GM19023 (cell line): ENCODE measurements at regions not wholly inside any gene's neighbourhood (a gene's known extent, or its start where the extent isn't known, plus 50 kb on each side); places are given as distances from the start of the nearest gene placed in this dataset.
"Not testable (repeated sequence)": the region's sequence is repeated elsewhere in the genome, so short reads cannot be mapped to it uniquely, and the experiment has no call there.

Experiments
- ATAC-seq: cut with Tn5 transposase; IDR thresholded peaks from one replicate; pipeline ENCODE4 v1.9.1; 2021; ENCODE audit warnings: mild to moderate bottlenecking, moderate library complexity; ENCODE audit not compliant: unreplicated experiment

DNA sequence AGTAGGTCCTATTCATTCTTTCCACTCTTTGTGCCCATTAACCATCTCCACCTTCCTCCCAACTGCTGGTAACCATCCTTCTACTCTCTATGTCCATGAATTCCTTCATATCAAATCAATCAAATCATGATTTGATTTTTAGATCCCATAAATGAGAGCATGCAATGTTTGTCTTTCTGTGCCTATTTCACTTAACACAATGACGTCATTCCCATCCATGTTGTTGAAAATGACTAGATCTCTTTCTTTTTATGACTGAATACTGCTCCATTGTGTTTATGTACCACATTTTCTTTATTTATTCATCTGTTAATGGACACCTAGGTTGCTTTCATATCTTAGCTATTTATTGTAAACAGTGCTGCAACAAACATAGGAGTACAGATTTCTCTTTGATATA lies 827.3 kb upstream of the NRXN1 start:
- no peak for ATAC-seq

DNA sequence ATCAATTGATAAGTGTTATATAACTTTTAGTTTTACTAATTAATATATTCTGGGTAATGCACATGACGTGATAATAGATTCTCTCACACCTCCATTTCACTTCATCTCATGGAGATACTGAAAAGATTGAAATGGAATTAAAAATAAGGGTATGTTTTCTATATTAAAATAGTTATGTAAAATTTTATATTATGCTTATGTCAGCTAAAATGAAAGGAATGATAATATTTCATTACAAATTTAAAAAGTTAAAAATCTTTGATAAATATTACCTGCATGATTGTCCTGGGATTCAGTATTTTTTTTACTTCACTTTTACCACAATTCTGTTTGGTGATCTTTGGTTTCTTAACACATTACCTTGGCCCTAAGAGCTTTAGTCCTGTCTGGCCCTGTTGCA lies 823.8 kb upstream of the NRXN1 start:
- ATAC-seq: no peak

GRCh38 chr2:51846796-51847195 lies 814.9 kb upstream of the NRXN1 start:
- no peak for ATAC-seq

DNA sequence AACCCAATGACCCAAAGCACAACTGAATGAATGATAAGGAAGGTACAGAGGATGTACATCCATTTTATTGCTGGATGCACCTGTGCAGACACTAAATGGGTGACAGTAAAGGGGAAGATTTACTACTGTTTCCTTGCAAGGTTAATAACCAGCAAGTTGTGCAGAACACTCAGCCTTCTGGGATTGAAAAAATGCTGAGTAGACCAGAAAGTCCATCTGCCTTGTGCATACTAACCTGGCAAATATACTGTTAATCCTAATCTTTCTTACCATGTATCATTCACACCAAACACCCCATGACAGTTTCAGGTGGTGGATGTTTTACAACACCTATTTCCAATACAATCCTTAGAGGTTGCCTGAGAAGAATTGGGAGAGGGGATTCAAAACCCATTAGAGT lies 814.1 kb upstream of the NRXN1 start:
- ATAC-seq: no peak

- ATAC-seq: no peak
Observed at GRCh38 chr2:51844596-51844995, 812.7 kb upstream of the NRXN1 start.

DNA sequence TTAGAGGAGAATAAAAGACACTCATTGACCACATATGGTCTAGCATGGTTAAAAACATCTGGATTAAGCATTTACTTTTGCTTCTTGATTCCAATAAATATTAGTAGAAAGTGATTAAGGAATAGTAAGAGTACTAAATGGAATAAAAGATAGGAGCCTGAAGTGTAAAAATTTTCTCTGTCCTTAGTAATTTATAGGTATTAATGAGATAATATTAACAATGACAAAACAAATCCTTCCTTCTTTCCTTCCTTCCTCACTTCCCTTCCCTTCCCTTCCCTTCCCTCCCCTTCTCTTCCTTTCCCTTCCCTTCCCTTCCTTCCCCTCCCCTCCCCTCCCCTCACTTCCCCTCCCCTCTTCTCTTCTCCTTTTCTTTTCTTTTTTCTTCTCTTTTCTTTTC lies 797.5 kb upstream of the NRXN1 start:
- no peak for ATAC-seq

GRCh38 chr2:51825823-51826222 lies 793.9 kb upstream of the NRXN1 start:
- ATAC-seq: no peak

GRCh38 chr2:51813247-51813646 lies 781.3 kb upstream of the NRXN1 start:
- no peak for ATAC-seq

DNA sequence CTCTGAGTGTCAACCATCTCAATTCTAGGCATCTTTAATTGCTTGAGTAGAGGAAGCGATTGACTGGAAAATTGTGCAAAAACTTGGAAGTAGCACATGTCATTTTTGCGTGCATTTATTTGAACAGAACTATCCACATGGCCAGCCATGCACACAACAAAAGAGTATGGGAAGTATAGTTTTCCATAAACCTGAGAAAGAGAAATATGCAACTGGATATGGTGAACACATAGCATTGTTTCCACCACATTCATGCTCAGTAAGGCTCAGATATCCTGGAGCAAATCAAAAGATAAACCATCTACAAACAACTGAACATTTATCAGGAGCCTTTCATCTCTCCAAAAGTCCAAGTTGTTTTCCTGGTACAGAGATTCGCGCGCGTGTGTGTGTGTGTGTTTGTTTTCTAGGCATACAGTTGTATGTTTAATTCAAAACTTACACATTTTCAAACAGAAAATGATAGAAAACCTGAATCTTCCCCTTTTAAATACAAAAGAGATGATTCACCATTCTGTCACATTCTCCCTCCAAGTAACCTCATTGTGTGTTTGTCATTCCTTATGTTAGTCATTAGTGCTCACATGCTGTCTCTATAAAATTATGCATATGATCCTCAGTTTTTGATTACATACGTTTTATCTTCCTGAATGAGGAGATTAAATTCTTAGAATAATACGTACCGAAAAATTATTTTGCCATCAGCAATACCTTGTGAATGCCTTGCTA lies 780.4 kb upstream of the NRXN1 start:
- no peak for ATAC-seq

GRCh38 chr2:51810197-51810596 lies 778.3 kb upstream of the NRXN1 start:
- ATAC-seq: no peak

DNA sequence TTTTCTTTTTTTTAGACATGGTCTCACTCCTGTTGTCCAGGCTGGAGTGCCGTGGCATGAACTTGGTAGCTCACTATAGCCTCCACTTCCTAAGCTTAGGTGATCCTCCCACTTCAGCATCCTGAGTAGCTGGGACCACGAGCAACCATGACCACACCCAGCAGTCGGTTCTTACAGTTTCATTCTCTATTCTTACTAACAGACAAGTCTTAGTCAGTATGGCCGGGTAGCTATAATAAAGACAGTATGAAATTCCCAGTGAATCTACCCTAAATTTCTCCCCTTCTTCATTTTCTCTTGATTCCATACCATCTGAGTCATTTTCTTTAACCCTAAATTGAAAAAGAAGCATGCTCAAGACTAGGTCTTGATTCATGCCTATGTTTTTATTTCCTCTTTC lies 775.3 kb upstream of the NRXN1 start:
- no peak for ATAC-seq

GRCh38 chr2:51795248-51795888 lies 763.4 kb upstream of the NRXN1 start:
- ATAC-seq: peak; percentile 54

DNA sequence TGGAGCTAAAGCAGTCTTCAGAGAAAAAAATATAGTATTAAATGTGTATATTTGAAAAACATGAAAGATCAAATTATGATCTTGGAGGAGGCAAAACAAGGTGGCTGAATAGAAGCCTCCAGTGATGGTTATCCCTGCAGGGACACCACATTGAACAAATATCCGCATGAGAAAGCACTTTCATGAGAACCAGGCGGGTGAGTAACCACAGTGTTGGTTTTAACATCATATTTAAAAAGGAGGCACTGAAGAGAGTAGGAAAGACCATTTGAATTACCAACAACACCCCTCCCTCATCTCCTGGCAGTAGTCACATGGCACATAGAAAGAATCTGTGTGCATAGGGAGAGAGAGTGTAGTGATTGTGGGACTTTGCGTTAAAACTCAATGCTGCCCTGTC lies 759.6 kb upstream of the NRXN1 start:
- ATAC-seq: no peak

- ATAC-seq: no peak
Observed at GRCh38 chr2:51790854-51791253, 758.9 kb upstream of the NRXN1 start.

GRCh38 chr2:51789918-51790317 lies 758.0 kb upstream of the NRXN1 start:
- no peak for ATAC-seq

DNA sequence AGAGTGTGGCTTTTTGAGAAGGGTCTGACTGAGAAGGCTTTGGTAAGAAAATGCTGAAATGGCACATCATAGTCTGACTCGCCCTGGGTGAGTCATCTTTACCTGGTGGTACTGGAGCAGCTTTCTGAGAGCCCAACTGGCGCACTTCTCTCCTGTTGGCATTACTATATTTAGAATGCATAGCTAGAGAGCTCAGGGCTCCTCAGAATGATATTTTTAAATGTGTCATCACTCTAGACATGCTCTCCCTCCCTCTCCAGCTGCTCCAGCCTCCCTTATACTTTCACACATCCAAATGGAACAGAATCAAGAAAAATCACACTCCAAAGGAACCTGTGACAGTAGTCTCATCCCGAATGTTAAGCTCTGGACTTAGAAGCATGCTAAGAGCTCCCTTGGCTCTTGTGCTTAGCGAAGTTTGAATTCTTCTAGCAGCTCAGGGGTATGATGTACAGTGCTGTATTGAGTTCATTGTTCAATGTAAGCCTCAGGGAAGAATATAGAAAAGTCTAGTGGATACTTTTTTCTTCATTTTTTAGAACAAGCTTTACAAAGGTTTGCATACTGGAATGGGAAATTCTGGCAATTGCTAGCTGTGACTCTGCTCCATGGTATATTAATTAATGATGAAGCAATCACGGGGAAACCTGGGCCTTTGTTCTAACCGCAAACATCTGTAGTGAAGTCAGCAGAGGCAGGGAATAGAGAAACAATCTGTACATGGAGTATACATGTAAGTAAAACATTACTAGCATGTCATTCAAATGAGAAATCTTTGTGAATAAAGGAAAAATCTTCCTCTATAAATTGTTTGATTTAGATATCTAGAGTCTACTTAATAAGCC lies 751.2 kb upstream of the NRXN1 start:
- no peak for ATAC-seq

DNA sequence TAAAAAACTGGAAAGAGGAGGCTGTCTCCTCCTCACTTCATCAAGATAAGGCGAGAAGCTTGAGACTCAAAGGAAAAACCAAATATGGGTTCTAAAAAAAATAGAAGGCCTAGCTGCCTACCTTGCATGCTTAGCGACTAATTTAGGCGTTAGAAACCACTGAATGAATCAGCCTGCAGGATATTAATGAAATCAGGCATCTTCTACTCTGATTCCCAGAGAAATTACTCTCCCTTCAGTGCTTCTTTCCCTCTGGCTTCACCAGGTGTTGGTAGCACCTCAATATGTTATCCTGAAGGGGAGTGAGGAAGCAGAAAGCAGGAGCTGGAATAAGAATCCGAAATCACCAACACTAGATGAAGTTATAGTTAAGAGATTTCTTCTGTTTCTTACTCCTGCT lies 749.8 kb upstream of the NRXN1 start:
- no peak for ATAC-seq

DNA sequence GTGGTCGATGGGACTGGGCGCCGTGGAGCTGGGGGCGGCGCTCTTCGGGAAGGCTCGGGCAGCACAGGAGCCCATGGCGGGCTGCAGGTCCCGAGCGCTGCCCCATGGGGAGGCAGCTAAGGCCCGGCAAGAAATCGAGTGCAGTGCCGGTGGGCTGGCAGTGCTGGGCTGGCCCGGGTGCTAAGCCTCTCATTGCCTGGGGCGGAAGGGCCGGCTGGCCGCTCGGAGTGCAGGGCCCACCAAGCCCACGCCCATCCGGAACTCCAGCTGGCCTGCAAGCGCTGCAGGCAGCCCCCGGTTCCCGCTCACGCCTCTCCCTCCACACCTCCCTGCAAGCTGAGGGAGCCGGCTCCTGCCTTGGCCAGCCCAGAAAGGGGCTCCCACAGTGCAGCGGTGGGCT lies 748.4 kb upstream of the NRXN1 start:
- ATAC-seq: no peak

GRCh38 chr2:51779723-51780122 lies 747.8 kb upstream of the NRXN1 start:
- not testable (repeated sequence) for ATAC-seq

DNA sequence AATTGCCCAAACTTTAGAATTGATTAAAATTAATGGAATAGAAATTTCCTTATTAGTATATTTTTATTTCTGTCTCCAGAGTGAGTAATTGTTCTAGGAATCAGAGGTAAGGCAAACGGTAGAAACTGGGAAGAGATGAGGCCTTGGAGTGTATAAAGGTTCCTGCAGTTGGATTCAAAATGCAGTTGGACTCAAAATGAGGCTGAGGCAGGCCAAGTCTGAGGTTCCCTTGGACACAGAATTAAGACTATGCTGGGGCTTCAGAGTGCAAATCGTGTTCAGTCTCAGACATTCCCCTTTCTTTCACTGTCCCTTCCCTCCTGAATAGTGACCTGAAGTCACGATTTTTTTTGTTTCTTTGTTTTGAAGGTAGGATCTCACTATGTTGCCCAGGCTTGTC lies 746.9 kb upstream of the NRXN1 start:
- ATAC-seq: no peak

DNA sequence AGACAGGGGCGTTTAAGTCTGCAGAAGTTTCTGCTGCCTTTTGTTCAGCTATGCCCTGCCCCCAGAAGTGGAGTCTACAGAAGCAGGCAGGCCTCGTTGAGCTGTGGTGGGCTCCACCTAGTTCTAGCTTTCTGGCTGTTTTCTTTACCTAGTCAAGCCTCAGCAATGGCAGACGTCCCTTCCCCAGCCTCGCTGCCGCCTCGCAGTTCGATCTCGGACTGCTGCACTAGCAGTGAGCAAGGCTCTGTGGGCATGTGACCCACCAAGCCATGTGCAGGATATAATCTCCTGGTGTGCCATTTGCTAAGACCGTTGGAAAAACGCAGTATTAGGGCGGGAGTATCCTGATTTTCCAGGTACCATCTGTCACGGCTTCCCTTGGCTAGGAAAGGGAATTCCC lies 742.7 kb upstream of the NRXN1 start:
- ATAC-seq: not testable (repeated sequence)

DNA sequence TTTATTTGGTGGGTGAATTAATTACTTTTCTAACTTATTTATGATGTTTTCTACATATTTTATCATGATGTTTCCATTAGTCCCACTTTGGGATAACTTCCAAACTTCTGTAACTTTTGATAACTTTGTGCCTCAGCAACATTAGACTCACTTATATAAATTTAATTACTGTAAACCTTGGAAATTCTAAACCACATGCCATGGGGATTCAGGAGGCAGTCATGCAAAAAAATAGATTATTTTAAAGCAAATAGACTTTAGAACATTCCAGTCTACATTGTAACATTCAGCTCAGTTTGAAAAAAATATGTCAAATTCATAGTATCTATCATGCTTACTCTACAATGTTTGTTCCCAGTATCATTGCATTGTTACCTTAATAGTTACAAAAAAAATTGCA lies 728.5 kb upstream of the NRXN1 start:
- ATAC-seq: no peak
